ENCODE measurements at regions not wholly inside any gene's neighbourhood (a gene's known extent, or its start where the extent isn't known, plus 50 kb on each side); places are given as distances from the start of the nearest gene placed in this dataset.

GRCh38 chr13:99828123-99828522 lies 143.4 kb downstream of the ZIC5 start:
- TF ChIP-seq CTCF (IDR thresholded peaks at IDR 0.05; ENCODE audit: extremely low read depth, insufficient read depth, missing control alignments): no peak
- in situ Hi-C loops (cut with MboI; ENCODE audit: low pct_unique_long_range_greater_than_20kb, low sequenced_read_pairs, unreplicated experiment): no loop called here
- peak; percentile 36 for DNase-seq (ENCODE audit: low spot score)

- no peak for TF ChIP-seq CTCF (IDR thresholded peaks at IDR 0.05; ENCODE audit: extremely low read depth, insufficient read depth, missing control alignments)
- DNase-seq (ENCODE audit: low spot score): no peak
- in situ Hi-C loops (cut with MboI; ENCODE audit: low pct_unique_long_range_greater_than_20kb, low sequenced_read_pairs, unreplicated experiment): no loop called here
Measured at GRCh38 chr13:99827011-99827772, 144.4 kb downstream of the ZIC5 start.

- DNase-seq (ENCODE audit: low spot score): no peak
- in situ Hi-C loops (cut with MboI; ENCODE audit: low pct_unique_long_range_greater_than_20kb, low sequenced_read_pairs, unreplicated experiment): no loop called here
- no peak for TF ChIP-seq CTCF (IDR thresholded peaks at IDR 0.05; ENCODE audit: extremely low read depth, insufficient read depth, missing control alignments)
Measured at GRCh38 chr13:99823961-99824360, 147.6 kb downstream of the ZIC5 start.

- DNase-seq (ENCODE audit: low spot score): no peak
- TF ChIP-seq CTCF (IDR thresholded peaks at IDR 0.05; ENCODE audit: extremely low read depth, insufficient read depth, missing control alignments): no peak
- in situ Hi-C loops (cut with MboI; ENCODE audit: low pct_unique_long_range_greater_than_20kb, low sequenced_read_pairs, unreplicated experiment): no loop called here
Measured at GRCh38 chr13:99822820-99823219, 148.7 kb downstream of the ZIC5 start.

- in situ Hi-C loops (cut with MboI; ENCODE audit: low pct_unique_long_range_greater_than_20kb, low sequenced_read_pairs, unreplicated experiment): no loop called here
- DNase-seq (ENCODE audit: low spot score): no peak
- TF ChIP-seq CTCF (IDR thresholded peaks at IDR 0.05; ENCODE audit: extremely low read depth, insufficient read depth, missing control alignments): no peak
Measured at GRCh38 chr13:99821741-99822140, 149.8 kb downstream of the ZIC5 start.

GRCh38 chr13:99819967-99820366 lies 151.6 kb downstream of the ZIC5 start:
- no peak for TF ChIP-seq CTCF (IDR thresholded peaks at IDR 0.05; ENCODE audit: extremely low read depth, insufficient read depth, missing control alignments)
- no peak for DNase-seq (ENCODE audit: low spot score)
- in situ Hi-C loops (cut with MboI; ENCODE audit: low pct_unique_long_range_greater_than_20kb, low sequenced_read_pairs, unreplicated experiment): no loop called here
